SK-N-SH (cell line): ENCODE measurements at regions not wholly inside any gene's neighbourhood (a gene's known extent, or its start where the extent isn't known, plus 50 kb on each side); places are given as distances from the start of the nearest gene placed in this dataset.
"Not testable (repeated sequence)": the region's sequence is repeated elsewhere in the genome, so short reads cannot be mapped to it uniquely, and the experiment has no call there.

Experiments used
- EP300 ChIP-seq, 2 experiments: IDR thresholded peaks; 2 replicates each; pipeline versions ENCODE4 v1.4.0 to v1.6.1; 2012; ENCODE audit warnings: borderline replicate concordance in 1 of 2, low read depth in 1 of 2, low read length in 1 of 2
- GATA2 ChIP-seq: sonication (generic); formaldehyde crosslinking; IDR thresholded peaks from 2 replicates; pipeline ENCODE4 v1.5.0; 2020; ENCODE audit warnings: mild to moderate bottlenecking, missing genetic modification reagents
- RXRA ChIP-seq: IDR thresholded peaks from 2 replicates; pipeline ENCODE4 v1.4.0; 2012; ENCODE audit warnings: low read depth, mild to moderate bottlenecking, borderline replicate concordance
- TF ChIP-seq, protein P1 (sequence below): fragments of 200-600 bp; sonication (generic); IDR thresholded peaks from 2 replicates; pipeline ENCODE4 v1.6.1; 2017; ENCODE audit warnings: antibody characterized with exemption, mild to moderate bottlenecking, moderate library complexity

DNA sequence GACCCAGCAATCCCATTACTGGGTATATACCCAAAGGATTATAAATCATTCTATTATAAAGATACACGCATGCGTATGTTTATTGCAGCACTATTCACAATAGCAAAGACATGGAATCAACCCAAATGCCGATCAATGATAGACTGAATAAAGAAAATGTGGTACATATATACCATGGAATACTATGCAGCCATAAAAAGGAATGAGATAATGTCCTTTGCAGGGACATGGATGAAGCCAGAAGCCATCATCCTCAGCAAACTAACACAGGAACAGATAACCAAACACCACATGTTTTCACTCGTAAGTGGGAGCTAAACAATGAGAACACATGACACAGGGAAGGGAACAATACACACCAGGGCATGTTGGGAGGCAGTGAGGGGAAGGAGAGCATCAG lies 245.7 kb downstream of the DEPDC1B start:
- TF ChIP-seq, protein P1, sequence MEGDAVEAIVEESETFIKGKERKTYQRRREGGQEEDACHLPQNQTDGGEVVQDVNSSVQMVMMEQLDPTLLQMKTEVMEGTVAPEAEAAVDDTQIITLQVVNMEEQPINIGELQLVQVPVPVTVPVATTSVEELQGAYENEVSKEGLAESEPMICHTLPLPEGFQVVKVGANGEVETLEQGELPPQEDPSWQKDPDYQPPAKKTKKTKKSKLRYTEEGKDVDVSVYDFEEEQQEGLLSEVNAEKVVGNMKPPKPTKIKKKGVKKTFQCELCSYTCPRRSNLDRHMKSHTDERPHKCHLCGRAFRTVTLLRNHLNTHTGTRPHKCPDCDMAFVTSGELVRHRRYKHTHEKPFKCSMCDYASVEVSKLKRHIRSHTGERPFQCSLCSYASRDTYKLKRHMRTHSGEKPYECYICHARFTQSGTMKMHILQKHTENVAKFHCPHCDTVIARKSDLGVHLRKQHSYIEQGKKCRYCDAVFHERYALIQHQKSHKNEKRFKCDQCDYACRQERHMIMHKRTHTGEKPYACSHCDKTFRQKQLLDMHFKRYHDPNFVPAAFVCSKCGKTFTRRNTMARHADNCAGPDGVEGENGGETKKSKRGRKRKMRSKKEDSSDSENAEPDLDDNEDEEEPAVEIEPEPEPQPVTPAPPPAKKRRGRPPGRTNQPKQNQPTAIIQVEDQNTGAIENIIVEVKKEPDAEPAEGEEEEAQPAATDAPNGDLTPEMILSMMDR, result not testable (repeated sequence)
- not testable (repeated sequence) for TF ChIP-seq RXRA; EP300 (IDR thresholded peaks at IDR 0.05; ENCODE audit: borderline replicate concordance in 1 of 2, low read depth in 1 of 2, low read length in 1 of 2); GATA2 (CRISPR knock-in tag)
